Prostate gland (tissue), 2 donors: ENCODE measurements at regions not wholly inside any gene's neighbourhood (a gene's known extent, or its start where the extent isn't known, plus 50 kb on each side); places are given as distances from the start of the nearest gene placed in this dataset.
A peak's percentile ranks its signal among the peaks of the same experiment; 100 is the strongest.

ENCODE experiments used
- DNase-seq: peaks from one replicate; pipeline ENCODE4 v3.0.0-alpha.2; 2019; ENCODE audit warnings: low spot score
- H3K27ac ChIP-seq, 2 donors: fragments of 200-600 bp; sonication (generic); 2 replicates each; pipeline ENCODE4 v1.5.1; 2017 to 2019
- H3K27me3 ChIP-seq: fragments of 200-600 bp; sonication (generic); replicated peaks from 2 replicates; pipeline ENCODE4 v1.5.1; 2019; ENCODE audit not compliant: insufficient read depth
- H3K36me3 ChIP-seq, 2 donors: fragments of 200-600 bp; sonication (generic); 1 replicate in 1 of 2; 2 replicates in 1 of 2; pipeline versions ENCODE4 v1.5.1 to v1.8.1; 2017 to 2019
- H3K4me1 ChIP-seq: fragments of 200-600 bp; sonication (generic); replicated peaks from 2 replicates; pipeline ENCODE4 v1.5.1; 2019
- H3K4me3 ChIP-seq, 2 donors: fragments of 200-600 bp; sonication (generic); 2 replicates each; pipeline ENCODE4 v1.5.1; 2017 to 2019
- H3K9me3 ChIP-seq: fragments of 200-600 bp; sonication (generic); 2 replicates; pipeline ENCODE4 v1.5.1; 2017
- POLR2A ChIP-seq: fragments of 450-650 bp; IDR thresholded peaks from one replicate; pipeline ENCODE4 v1.6.1; 2016; ENCODE audit warnings: antibody characterized with exemption, mild to moderate bottlenecking
- POLR2AphosphoS5 ChIP-seq: sonication (generic); formaldehyde crosslinking; IDR thresholded peaks from one replicate; pipeline ENCODE4 v1.6.1; 2017; ENCODE audit warnings: antibody characterized with exemption
- WGBS: methylation state at CpG from one replicate; pipeline ENCODE4 v1.1.5; 2018; 5-methylcytosine and 5-hydroxymethylcytosine counted together
- intact Hi-C: fragments of 100-400 bp; cut with DNase I; formaldehyde crosslinking; loops from one replicate; pipeline ENCODE4 v1.14.2; 2022
- TF ChIP-seq, protein P1 (sequence below), 4 experiments: fragments of 200-600 bp in 2 of 4; fragments of 450-650 bp in 2 of 4; sonication (generic) in 2 of 4; IDR thresholded peaks; 1 replicate in 3 of 4; 2 replicates in 1 of 4; pipeline ENCODE4 v1.5.1; 2016 to 2019; ENCODE audit warnings: antibody characterized with exemption in 4 of 4, mild to moderate bottlenecking in 2 of 4, moderate library complexity in 2 of 4

DNA sequence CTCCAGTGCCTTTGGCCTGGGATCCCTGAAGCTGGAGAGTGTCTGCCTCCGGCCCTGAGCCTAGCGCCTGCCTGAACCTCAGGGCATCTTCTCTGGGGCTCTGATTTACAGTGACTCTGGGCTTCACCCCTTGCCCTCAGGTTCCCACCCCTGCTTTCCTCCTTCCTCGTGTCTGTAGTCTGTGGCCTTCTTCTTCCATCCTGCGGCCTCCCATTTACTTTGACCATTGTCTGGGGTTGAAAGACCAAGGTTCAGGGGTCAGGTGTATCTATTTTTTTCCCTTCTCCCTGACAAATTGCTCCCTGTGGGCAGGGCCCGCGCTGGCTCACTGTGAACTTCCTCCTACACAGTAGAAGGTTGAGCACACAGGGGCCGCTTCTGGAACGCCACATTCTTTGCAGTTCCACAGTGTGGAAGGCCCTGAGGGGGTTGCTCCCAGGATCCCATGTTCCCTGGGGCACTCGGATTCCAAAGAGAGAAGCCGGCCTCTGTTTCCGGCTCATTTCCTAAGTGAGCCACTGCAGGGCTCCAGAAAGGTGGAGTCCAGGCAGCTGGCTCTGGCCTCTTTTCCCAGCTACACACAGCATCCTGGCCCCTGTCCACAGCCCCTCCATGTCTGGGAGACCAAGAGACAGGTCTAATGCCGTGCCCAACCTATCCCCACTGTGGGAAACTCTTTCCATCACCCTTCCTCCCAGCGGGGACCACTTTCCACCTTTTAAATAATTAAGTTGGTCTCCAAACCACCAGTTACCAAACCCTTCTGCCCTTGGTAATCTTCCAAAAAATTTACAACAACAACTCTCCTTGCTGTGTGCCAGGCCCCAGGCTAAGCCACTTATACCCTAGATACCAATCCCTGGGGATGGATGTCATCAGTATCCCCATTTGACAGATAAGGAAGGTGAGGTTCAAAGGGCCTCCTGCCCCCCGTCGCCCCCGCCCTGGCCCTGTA, 140.3 kb upstream of the IER5L start:
- no peak for DNase-seq
- TF ChIP-seq POLR2A (no peak), POLR2AphosphoS5 (no peak)
- TF ChIP-seq, protein P1, sequence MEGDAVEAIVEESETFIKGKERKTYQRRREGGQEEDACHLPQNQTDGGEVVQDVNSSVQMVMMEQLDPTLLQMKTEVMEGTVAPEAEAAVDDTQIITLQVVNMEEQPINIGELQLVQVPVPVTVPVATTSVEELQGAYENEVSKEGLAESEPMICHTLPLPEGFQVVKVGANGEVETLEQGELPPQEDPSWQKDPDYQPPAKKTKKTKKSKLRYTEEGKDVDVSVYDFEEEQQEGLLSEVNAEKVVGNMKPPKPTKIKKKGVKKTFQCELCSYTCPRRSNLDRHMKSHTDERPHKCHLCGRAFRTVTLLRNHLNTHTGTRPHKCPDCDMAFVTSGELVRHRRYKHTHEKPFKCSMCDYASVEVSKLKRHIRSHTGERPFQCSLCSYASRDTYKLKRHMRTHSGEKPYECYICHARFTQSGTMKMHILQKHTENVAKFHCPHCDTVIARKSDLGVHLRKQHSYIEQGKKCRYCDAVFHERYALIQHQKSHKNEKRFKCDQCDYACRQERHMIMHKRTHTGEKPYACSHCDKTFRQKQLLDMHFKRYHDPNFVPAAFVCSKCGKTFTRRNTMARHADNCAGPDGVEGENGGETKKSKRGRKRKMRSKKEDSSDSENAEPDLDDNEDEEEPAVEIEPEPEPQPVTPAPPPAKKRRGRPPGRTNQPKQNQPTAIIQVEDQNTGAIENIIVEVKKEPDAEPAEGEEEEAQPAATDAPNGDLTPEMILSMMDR (IDR thresholded peaks at IDR 0.05), result no peak
- no peaks in the 10 kb centered on the region for H3K9me3 ChIP-seq
- no peaks in the 10 kb centered on the region for H3K36me3 ChIP-seq
- intact Hi-C loops, result loop anchor here (5.0 kb wide), 2 partner anchors 164 to 179 kb away; no protein-coding TSS in a partner anchor
- no peak overlapping the region for H3K4me3 ChIP-seq
- 77% methylated on average over 16 of the region's 16 CpGs for WGBS
- no peaks in the 10 kb centered on the region for H3K27me3 ChIP-seq
- peak overlapping the region; percentile 85 to 89 for H3K27ac ChIP-seq
- peaks cover 8% of the 10 kb centered on the region for H3K4me1 ChIP-seq

DNA sequence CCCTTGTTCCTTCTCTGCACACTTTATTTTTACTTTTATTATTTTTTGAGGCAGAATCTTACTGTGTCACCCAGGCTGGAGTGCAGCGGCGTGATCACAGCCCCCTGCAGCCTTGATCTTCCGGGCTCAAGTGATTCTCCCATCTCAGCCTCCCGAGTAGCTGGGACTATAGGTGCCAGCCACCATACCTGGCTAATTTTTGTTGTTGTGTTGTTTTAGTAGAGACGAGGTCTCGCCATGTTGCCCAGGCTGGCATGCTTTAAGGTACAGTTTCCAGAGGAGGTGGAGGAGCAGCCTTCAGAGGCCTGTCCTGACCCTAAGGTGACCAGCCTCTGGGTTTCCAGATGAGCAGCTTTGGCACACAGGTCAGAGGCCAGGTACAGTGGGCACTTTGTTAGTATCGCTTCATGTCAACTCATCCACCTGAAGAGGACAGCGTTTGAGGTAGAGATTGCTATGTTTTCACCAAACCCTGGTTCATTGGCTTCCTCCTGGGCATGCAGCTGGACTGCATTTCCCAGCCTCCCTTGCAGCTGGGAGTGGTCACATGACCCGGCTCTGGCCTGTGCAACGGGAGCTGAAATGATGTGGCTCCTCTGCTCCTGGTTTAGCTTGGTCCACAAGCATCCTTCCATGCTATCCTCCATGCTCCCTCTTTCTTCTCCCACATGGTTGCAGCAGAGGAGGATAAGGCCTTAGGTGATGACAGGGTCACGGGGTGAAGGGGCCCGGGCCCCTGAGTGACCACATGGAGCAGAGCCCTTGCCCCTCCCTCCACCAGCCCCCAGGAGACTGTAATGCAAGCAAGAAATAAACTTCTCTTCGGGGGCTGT, 139.3 kb upstream of the IER5L start:
- TF ChIP-seq POLR2A (no peak), POLR2AphosphoS5 (peak; percentile 37)
- Histone ChIP-seq H3K36me3 (no peaks in the 10 kb centered on the region), H3K4me1 (peaks cover 8% of the 10 kb centered on the region), H3K4me3 (no peak overlapping the region), H3K27me3 (no peaks in the 10 kb centered on the region), H3K9me3 (no peaks in the 10 kb centered on the region), H3K27ac (peak overlapping the region; percentile 85 to 89)
- intact Hi-C loops, result loop anchor here (5.0 kb wide), 2 partner anchors 165 to 180 kb away; no protein-coding TSS in a partner anchor
- DNase-seq, result no peak
- WGBS, result 79% methylated on average over 13 of the region's 13 CpGs

DNA sequence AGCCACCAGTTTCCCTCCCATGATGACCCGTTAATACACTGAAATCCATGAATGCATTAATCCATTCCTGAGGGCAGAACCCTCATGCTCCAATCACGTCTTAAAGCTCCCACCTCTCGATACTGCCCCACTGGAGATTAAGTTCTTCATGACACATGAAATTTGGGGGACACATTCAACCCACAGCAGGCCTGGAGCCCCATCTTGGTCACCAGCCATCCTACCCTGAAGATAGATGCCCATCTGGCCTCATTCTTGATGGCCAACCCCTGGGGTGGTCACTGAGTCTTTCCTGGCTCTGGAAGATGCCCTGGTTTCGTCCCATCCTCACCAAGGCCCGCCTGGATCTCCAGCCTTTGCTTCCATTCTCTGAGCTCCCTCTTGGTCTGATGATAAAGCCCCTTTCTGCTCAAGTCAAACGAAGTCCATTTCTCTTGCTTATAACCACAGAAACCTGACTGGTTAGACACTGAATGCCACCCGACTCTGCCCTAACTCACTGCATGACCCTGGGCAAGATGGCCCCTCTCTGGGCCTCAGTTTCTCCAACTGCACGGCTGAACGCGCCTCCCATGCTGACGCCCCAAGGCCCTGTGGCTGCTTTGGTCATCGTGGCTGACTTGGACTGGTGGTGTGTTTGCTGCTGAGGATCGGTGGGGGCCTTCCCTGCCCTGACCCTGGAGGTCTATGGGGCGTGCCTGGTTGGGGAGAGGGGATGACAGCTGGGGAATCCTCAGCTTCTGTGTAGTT, 138.4 kb upstream of the IER5L start:
- WGBS, result 89% methylated on average over 14 of the region's 14 CpGs

DNA sequence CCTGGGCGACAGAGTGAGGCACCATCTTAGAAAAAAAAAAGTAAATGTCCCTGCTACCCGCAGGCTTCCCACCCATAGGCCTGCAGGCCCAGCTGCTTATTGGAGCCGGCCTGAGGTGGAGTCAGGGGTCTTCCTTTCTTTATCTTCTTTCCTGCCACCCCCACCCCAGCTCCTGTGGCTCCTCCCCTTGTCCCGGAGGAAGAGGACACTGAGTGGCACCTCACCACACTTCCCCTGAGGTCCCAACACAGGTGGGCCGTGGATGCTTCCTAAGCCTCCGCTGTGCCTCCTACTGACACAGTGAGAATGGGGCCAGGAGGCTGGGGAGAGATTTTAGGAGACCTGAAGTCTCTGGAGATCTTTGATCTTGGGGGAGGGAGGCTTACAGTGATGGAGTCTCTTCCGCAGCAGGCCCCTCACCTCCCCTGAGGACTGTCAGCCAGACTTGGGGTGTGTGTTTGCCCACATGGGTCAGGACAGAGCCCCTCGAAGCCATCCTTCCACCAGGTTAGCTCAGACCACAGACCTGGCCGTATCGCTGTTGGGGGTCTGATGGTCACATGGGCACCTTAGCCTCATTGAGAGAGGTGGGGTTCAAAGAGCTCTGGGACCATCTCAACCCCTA, 135.4 kb upstream of the IER5L start:
- WGBS, result 85% methylated on average over 10 of the region's 10 CpGs
- no peak overlapping the region for H3K4me3 ChIP-seq
- DNase-seq, result no peak
- no peaks in the 10 kb centered on the region for H3K4me1 ChIP-seq
- intact Hi-C loops, result no loop called here
- no peaks in the 10 kb centered on the region for H3K9me3 ChIP-seq
- no peaks in the 10 kb centered on the region for H3K27me3 ChIP-seq
- no peaks in the 10 kb centered on the region for H3K36me3 ChIP-seq
- no peak for TF ChIP-seq POLR2A
- no peak for TF ChIP-seq POLR2AphosphoS5
- TF ChIP-seq, protein P1 (IDR thresholded peaks at IDR 0.05), result no peak
- H3K27ac ChIP-seq, result no peak overlapping the region

More for the DNA sequence above, 138.4 kb upstream of the IER5L start:
- H3K4me3 ChIP-seq, result no peak overlapping the region
- intact Hi-C loops, result loop anchor here (5.0 kb wide), 2 partner anchors 166 to 181 kb away; no protein-coding TSS in a partner anchor
- TF ChIP-seq, protein P1 (IDR thresholded peaks at IDR 0.05), result no peak
- TF ChIP-seq POLR2A (no peak), POLR2AphosphoS5 (no peak)
- DNase-seq, result no peak
- peak overlapping the region; percentile 14 to 71 for H3K27ac ChIP-seq
- no peaks in the 10 kb centered on the region for H3K27me3 ChIP-seq
- H3K4me1 ChIP-seq, result peaks cover 8% of the 10 kb centered on the region
- H3K9me3 ChIP-seq, result no peaks in the 10 kb centered on the region
- H3K36me3 ChIP-seq, result no peaks in the 10 kb centered on the region
